ENCODE measurements at regions not wholly inside any gene's neighbourhood (a gene's known extent, or its start where the extent isn't known, plus 50 kb on each side); places are given as distances from the start of the nearest gene placed in this dataset.

GRCh38 chr2:220104871-220105351 lies 477.5 kb downstream of the SLC4A3 start:
- WGBS, 2 donors, result 19 to 27% methylated on average over 7 of the region's 7 CpGs
- DNase-seq (peak; percentile 25 to 31), ATAC-seq (peak; percentile 51 to 96 (median 76))
- H3K4me1 ChIP-seq, result peaks cover 0 to 13% (median 0%) of the 10 kb centered on the region in 9 donors
- TF ChIP-seq CTCF (IDR thresholded peaks at IDR 0.05), result peak in 6 of 9 donors; percentile 19 to 44 (median 34)
- no peaks in the 10 kb centered on the region for H3K36me3 ChIP-seq
- no peak overlapping the region for H3K27ac ChIP-seq
- intact Hi-C loops (cut with DNase I), result no loop called here
- H3K4me3 ChIP-seq, result no peak overlapping the region
- no peaks in the 10 kb centered on the region for H3K27me3 ChIP-seq
- no peaks in the 10 kb centered on the region for H3K9me3 ChIP-seq

- Histone ChIP-seq H3K36me3 (no peaks in the 10 kb centered on the region), H3K4me3 (no peak overlapping the region), H3K9me3 (no peaks in the 10 kb centered on the region), H3K4me1 (peaks cover 0 to 13% (median 0%) of the 10 kb centered on the region in 9 donors), H3K27ac (no peak overlapping the region), H3K27me3 (no peaks in the 10 kb centered on the region)
- ATAC-seq (no peak), DNase-seq (no peak)
- intact Hi-C loops (cut with DNase I), result no loop called here
- no peak for TF ChIP-seq CTCF (IDR thresholded peaks at IDR 0.05)
- WGBS, 2 donors, result 87 to 93% methylated on average over 2 of the region's 2 CpGs
Measured at GRCh38 chr2:220106065-220106464, 478.6 kb downstream of the SLC4A3 start.

- no peaks in the 10 kb centered on the region for H3K36me3 ChIP-seq
- no peak overlapping the region for H3K27ac ChIP-seq
- intact Hi-C loops (cut with DNase I), result no loop called here
- DNase-seq (no peak), ATAC-seq (no peak)
- H3K9me3 ChIP-seq, result no peaks in the 10 kb centered on the region
- TF ChIP-seq CTCF (IDR thresholded peaks at IDR 0.05), result no peak
- no peaks in the 10 kb centered on the region for H3K27me3 ChIP-seq
- WGBS, 2 donors, result 72 to 73% methylated on average over 4 of the region's 4 CpGs
- peaks cover 0 to 13% (median 0%) of the 10 kb centered on the region in 9 donors for H3K4me1 ChIP-seq
- no peak overlapping the region for H3K4me3 ChIP-seq
Measured at GRCh38 chr2:220107380-220107791, 480.0 kb downstream of the SLC4A3 start.

- no peak for TF ChIP-seq CTCF (IDR thresholded peaks at IDR 0.05)
- Histone ChIP-seq H3K27me3 (peaks cover 0 to 6% (median 0%) of the 10 kb centered on the region in 7 donors), H3K4me3 (no peak overlapping the region), H3K4me1 (no peaks in the 10 kb centered on the region), H3K36me3 (no peaks in the 10 kb centered on the region), H3K9me3 (peaks cover 0 to 19% (median 0%) of the 10 kb centered on the region in 11 donors), H3K27ac (no peak overlapping the region)
- intact Hi-C loops (cut with DNase I), result no loop called here
- 84 to 95% methylated on average over 1 of the region's 1 CpG for WGBS, 2 donors
- ATAC-seq, result no peak
- no peak for DNase-seq
Measured at GRCh38 chr2:220114443-220114842, 487.0 kb downstream of the SLC4A3 start.

All from heart right ventricle (tissue), 16 donors.